Loucy (cell line): ENCODE measurements at regions not wholly inside any gene's neighbourhood (a gene's known extent, or its start where the extent isn't known, plus 50 kb on each side); places are given as distances from the start of the nearest gene placed in this dataset.

Source experiments
- H2AFZ ChIP-seq: fragments of 200-600 bp; sonication (generic); 2 replicates; pipeline ENCODE4 v1.6.0; 2016; ENCODE audit warnings: antibody characterized with exemption, mild to moderate bottlenecking, low read length, moderate library complexity
- H3F3A ChIP-seq: fragments of 200-600 bp; 2 replicates; pipeline ENCODE4 v1.6.0; 2016; ENCODE audit warnings: antibody characterized with exemption, low read depth, mild to moderate bottlenecking
- H3K27me3 ChIP-seq: fragments of 200-600 bp; sonication (generic); 2 replicates; pipeline ENCODE4 v1.6.1; 2014; ENCODE audit warnings: low read length, mild to moderate bottlenecking; ENCODE audit not compliant: insufficient read depth, poor library complexity, severe bottlenecking
- H3K36me3 ChIP-seq: fragments of 200-600 bp; sonication (generic); 2 replicates; pipeline ENCODE4 v1.6.1; 2016; ENCODE audit warnings: low read length; ENCODE audit not compliant: insufficient read depth
- H3K4me1 ChIP-seq: fragments of 200-600 bp; sonication (generic); 2 replicates; pipeline ENCODE4 v1.5.1; 2014; ENCODE audit warnings: low read length, mild to moderate bottlenecking; ENCODE audit not compliant: insufficient read depth, poor library complexity, severe bottlenecking
- H3K4me2 ChIP-seq: fragments of 200-600 bp; sonication (generic); 2 replicates; pipeline ENCODE4 v1.6.0; 2014; ENCODE audit warnings: antibody characterized with exemption, low read length, low read depth, mild to moderate bottlenecking; ENCODE audit not compliant: poor library complexity, severe bottlenecking
- H3K4me3 ChIP-seq: fragments of 200-600 bp; sonication (generic); 2 replicates; pipeline ENCODE4 v1.5.1; 2014; ENCODE audit warnings: low read length, mild to moderate bottlenecking, mixed read lengths; ENCODE audit not compliant: poor library complexity, severe bottlenecking
- H3K79me2 ChIP-seq: fragments of 200-600 bp; sonication (generic); 2 replicates; pipeline ENCODE4 v1.6.1; 2014; ENCODE audit warnings: low read length; ENCODE audit not compliant: insufficient read depth
- H3K9ac ChIP-seq: fragments of 200-600 bp; sonication (generic); 2 replicates; pipeline ENCODE4 v1.6.0; 2014; ENCODE audit warnings: mild to moderate bottlenecking, low read depth, low read length, moderate library complexity; ENCODE audit not compliant: poor library complexity, severe bottlenecking
- H3K9me2 ChIP-seq: fragments of 200-600 bp; sonication (generic); replicated peaks from 2 replicates; pipeline ENCODE4 v1.6.1; 2016; ENCODE audit warnings: low read depth, low read length, mixed read lengths
- H3K9me3 ChIP-seq: fragments of 200-600 bp; sonication (generic); 2 replicates; pipeline ENCODE4 v1.6.1; 2014; ENCODE audit warnings: mild to moderate bottlenecking, antibody characterized with exemption, low read length, low read depth; ENCODE audit not compliant: insufficient read depth
- H4K20me1 ChIP-seq: fragments of 200-600 bp; sonication (generic); 2 replicates; pipeline ENCODE4 v1.6.0; 2014; ENCODE audit warnings: antibody characterized with exemption, low read length, mild to moderate bottlenecking; ENCODE audit not compliant: insufficient read depth, poor library complexity, severe bottlenecking
- CTCF ChIP-seq: fragments of 200-600 bp; sonication (generic); conservative IDR thresholded peaks from 2 replicates; pipeline ENCODE4 v1.5.1; 2014; ENCODE audit warnings: mild to moderate bottlenecking, antibody characterized with exemption, low read length
- EZH2phosphoT487 ChIP-seq: fragments of 200-600 bp; IDR thresholded peaks from 2 replicates; pipeline ENCODE4 v1.6.1; 2018; ENCODE audit warnings: antibody characterized with exemption, mild to moderate bottlenecking, moderate library complexity, borderline replicate concordance

- Histone ChIP-seq H3K9ac (no peak overlapping the region), H3K4me1 (no peaks in the 10 kb centered on the region), H2AFZ (no peak overlapping the region), H3K4me3 (no peak overlapping the region), H3K79me2 (no peaks in the 10 kb centered on the region), H4K20me1 (no peaks in the 10 kb centered on the region), H3K4me2 (no peak overlapping the region), H3K27me3 (peaks cover under 1% of the 10 kb centered on the region), H3K9me3 (no peaks in the 10 kb centered on the region), H3K36me3 (no peaks in the 10 kb centered on the region), H3K9me2 (no peaks in the 10 kb centered on the region), H3F3A (no peaks in the 10 kb centered on the region)
- TF ChIP-seq EZH2phosphoT487 (no peak), CTCF (no peak)
Measured at GRCh38 chr7:96539471-96539870, 170.2 kb downstream of the SEM1 start.

GRCh38 chr7:96538632-96539031 lies 171.0 kb downstream of the SEM1 start:
- Histone ChIP-seq H3K9me3 (no peaks in the 10 kb centered on the region), H3K4me2 (no peak overlapping the region), H3K4me1 (no peaks in the 10 kb centered on the region), H3K79me2 (no peaks in the 10 kb centered on the region), H2AFZ (no peak overlapping the region), H3F3A (no peaks in the 10 kb centered on the region), H3K9me2 (no peaks in the 10 kb centered on the region), H4K20me1 (no peaks in the 10 kb centered on the region), H3K27me3 (peaks cover 9% of the 10 kb centered on the region), H3K4me3 (no peak overlapping the region), H3K9ac (no peak overlapping the region), H3K36me3 (no peaks in the 10 kb centered on the region)
- no peak for TF ChIP-seq EZH2phosphoT487
- TF ChIP-seq CTCF = no peak

GRCh38 chr7:96534221-96534620 lies 175.4 kb downstream of the SEM1 start:
- Histone ChIP-seq H3K9me3 (no peaks in the 10 kb centered on the region), H3K4me3 (no peak overlapping the region), H3K9me2 (no peaks in the 10 kb centered on the region), H3K9ac (no peak overlapping the region), H3F3A (no peaks in the 10 kb centered on the region), H3K4me2 (no peak overlapping the region), H3K36me3 (no peaks in the 10 kb centered on the region), H3K27me3 (peaks cover 37% of the 10 kb centered on the region), H3K4me1 (no peaks in the 10 kb centered on the region), H3K79me2 (no peaks in the 10 kb centered on the region), H4K20me1 (no peaks in the 10 kb centered on the region), H2AFZ (no peak overlapping the region)
- TF ChIP-seq CTCF (no peak), EZH2phosphoT487 (no peak)
